ENCODE measurements at regions not wholly inside any gene's neighbourhood (a gene's known extent, or its start where the extent isn't known, plus 50 kb on each side); places are given as distances from the start of the nearest gene placed in this dataset.
"Not testable (repeated sequence)": the region's sequence is repeated elsewhere in the genome, so short reads cannot be mapped to it uniquely, and the experiment has no call there.

GRCh38 chr4:84245042-84245441, 254.1 kb downstream of the NKX6-1 start:
- H2AFZ ChIP-seq (ENCODE audit: low read depth, low read length); POLR2A ChIA-PET; H3K9me3 ChIP-seq (replicated peaks; ENCODE audit: control insufficient read depth, insufficient read depth, low read depth, low read length); H3K4me2 ChIP-seq (ENCODE audit: insufficient read depth, low read length); H3K79me2 ChIP-seq (ENCODE audit: control insufficient read depth, insufficient read depth, low read length); DNase-seq (ENCODE audit: extremely low read depth in 1 of 4, low spot score in 3 of 4); H3K27me3 ChIP-seq (ENCODE audit: control insufficient read depth in 2 of 2, insufficient read depth in 2 of 2, low read length in 2 of 2); intact Hi-C loops (cut with micrococcal nuclease); H4K20me1 ChIP-seq (replicated peaks; ENCODE audit: control insufficient read depth, insufficient read depth, low read length); H3K4me3 ChIP-seq; H3K9me1 ChIP-seq (ENCODE audit: control insufficient read depth, insufficient read depth, low read length); in situ Hi-C loops (cut with MboI); H3K27ac ChIP-seq (ENCODE audit: extremely low read depth, low read depth, low read length); H3K4me1 ChIP-seq (replicated peaks in 1 of 2; ENCODE audit: control insufficient read depth in 2 of 2, insufficient read depth in 2 of 2, low read length in 2 of 2); BruUV-seq (replicated peaks); ATAC-seq; FAIRE-seq; H3K36me3 ChIP-seq (ENCODE audit: control insufficient read depth, insufficient read depth, low read length); H3K9ac ChIP-seq (ENCODE audit: insufficient read depth in 1 of 2, low read depth in 2 of 2, low read length in 2 of 2): not testable (repeated sequence)
- CTCF ChIA-PET (ENCODE audit: low intra/inter-chr PET ratio) = interaction anchor here (0.6 kb wide), 1 partner anchor 339 kb away, joined by 3 read pairs; no protein-coding TSS in a partner anchor
- 16% methylated on average over 12 of the region's 14 CpGs for WGBS (ENCODE audit: insufficient coverage, low coverage, missing lambda C conversion rate)

GRCh38 chr4:84244346-84244801, 254.7 kb downstream of the NKX6-1 start:
- H3K9ac ChIP-seq (ENCODE audit: insufficient read depth in 1 of 2, low read depth in 2 of 2, low read length in 2 of 2) = peak overlapping the region in 1 of 2 experiments; percentile 71; a peak in 1 of 4 replicates
- TF ChIP-seq, protein P1, sequence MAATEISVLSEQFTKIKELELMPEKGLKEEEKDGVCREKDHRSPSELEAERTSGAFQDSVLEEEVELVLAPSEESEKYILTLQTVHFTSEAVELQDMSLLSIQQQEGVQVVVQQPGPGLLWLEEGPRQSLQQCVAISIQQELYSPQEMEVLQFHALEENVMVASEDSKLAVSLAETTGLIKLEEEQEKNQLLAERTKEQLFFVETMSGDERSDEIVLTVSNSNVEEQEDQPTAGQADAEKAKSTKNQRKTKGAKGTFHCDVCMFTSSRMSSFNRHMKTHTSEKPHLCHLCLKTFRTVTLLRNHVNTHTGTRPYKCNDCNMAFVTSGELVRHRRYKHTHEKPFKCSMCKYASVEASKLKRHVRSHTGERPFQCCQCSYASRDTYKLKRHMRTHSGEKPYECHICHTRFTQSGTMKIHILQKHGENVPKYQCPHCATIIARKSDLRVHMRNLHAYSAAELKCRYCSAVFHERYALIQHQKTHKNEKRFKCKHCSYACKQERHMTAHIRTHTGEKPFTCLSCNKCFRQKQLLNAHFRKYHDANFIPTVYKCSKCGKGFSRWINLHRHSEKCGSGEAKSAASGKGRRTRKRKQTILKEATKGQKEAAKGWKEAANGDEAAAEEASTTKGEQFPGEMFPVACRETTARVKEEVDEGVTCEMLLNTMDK (IDR thresholded peaks at IDR 0.05; ENCODE audit: borderline replicate concordance, insufficient read depth, low read depth, low read length, poor library complexity, severe bottlenecking) = peak; percentile 39
- TF ChIP-seq RAD21 (CRISPR knock-in tag; conservative IDR thresholded peaks at IDR 0.05 in 1 of 2, IDR thresholded peaks at IDR 0.05 in 1 of 2) (peak; percentile 34 to 63; a peak in 3 of 4 replicates), SPI1 (IDR thresholded peaks at IDR 0.05; ENCODE audit: borderline replicate concordance, low read depth, low read length) (0 out of 2 replicates have a peak, but pooled peaks have one; percentile 2), SMC3 (conservative IDR thresholded peaks at IDR 0.05; ENCODE audit: insufficient read depth, low read depth, low read length) (0 out of 2 replicates have a peak, but pooled peaks have one; percentile 15), CTCF (IDR thresholded peaks at IDR 0.05 in 2 of 3, conservative IDR thresholded peaks at IDR 0.05 in 1 of 3; ENCODE audit: insufficient read depth in 2 of 3, low read depth in 1 of 3, low read length in 3 of 3) (peak; percentile 47 to 72 (median 53)), ETV1 (tag; conservative IDR thresholded peaks at IDR 0.05; ENCODE audit: low read depth) (0 out of 2 replicates have a peak, but pooled peaks have one; percentile 29)
- ATAC-seq (peak; percentile 99), DNase-seq (ENCODE audit: extremely low read depth in 1 of 4, low spot score in 3 of 4) (peak; percentile 10 to 67 (median 23)), FAIRE-seq (peak; percentile 56)
- ChIA-PET CTCF (ENCODE audit: low intra/inter-chr PET ratio) (interaction anchor here (0.6 kb wide), 1 partner anchor 338 kb away, joined by 3 read pairs; no protein-coding TSS in a partner anchor), POLR2A (interaction anchor here (1.4 kb wide), 1 partner anchor 12 kb away, joined by 4 read pairs; no protein-coding TSS in a partner anchor)
- WGBS (ENCODE audit: insufficient coverage, low coverage, missing lambda C conversion rate) = 23% methylated on average over 19 of the region's 19 CpGs
- peak overlapping the region; percentile 74 for H2AFZ ChIP-seq (ENCODE audit: low read depth, low read length)
- H3K9me3 ChIP-seq (replicated peaks; ENCODE audit: control insufficient read depth, insufficient read depth, low read depth, low read length); H3K27me3 ChIP-seq (ENCODE audit: control insufficient read depth in 2 of 2, insufficient read depth in 2 of 2, low read length in 2 of 2); BruUV-seq (replicated peaks); H4K20me1 ChIP-seq (replicated peaks; ENCODE audit: control insufficient read depth, insufficient read depth, low read length); H3K9me1 ChIP-seq (ENCODE audit: control insufficient read depth, insufficient read depth, low read length); H3K4me3 ChIP-seq; H3K27ac ChIP-seq (ENCODE audit: extremely low read depth, low read depth, low read length); H3K4me1 ChIP-seq (replicated peaks in 1 of 2; ENCODE audit: control insufficient read depth in 2 of 2, insufficient read depth in 2 of 2, low read length in 2 of 2); H3K36me3 ChIP-seq (ENCODE audit: control insufficient read depth, insufficient read depth, low read length); H3K79me2 ChIP-seq (ENCODE audit: control insufficient read depth, insufficient read depth, low read length); in situ Hi-C loops (cut with MboI): not testable (repeated sequence)
- intact Hi-C loops (cut with micrococcal nuclease) = loop anchor here (1.0 to 5.0 kb wide), 3 partner anchors 337 to 600 kb away; no protein-coding TSS in a partner anchor
- H3K4me2 ChIP-seq (ENCODE audit: insufficient read depth, low read length) = peak overlapping the region; percentile 43

All from K562 (cell line).